ENCODE measurements at regions not wholly inside any gene's neighbourhood (a gene's known extent, or its start where the extent isn't known, plus 50 kb on each side); places are given as distances from the start of the nearest gene placed in this dataset.

GRCh38 chr17:70804161-70804560 is 634.8 kb downstream of the KCNJ2 start:
- Mint-ChIP-seq H3K4me1 (ENCODE audit: low read depth) (no peaks in the 10 kb centered on the region), H3K27me3 (no peaks in the 10 kb centered on the region), H3K9me3 (peaks cover 3% of the 10 kb centered on the region), H3K27ac (no peak overlapping the region), H3K4me3 (no peak overlapping the region), H3K36me3 (ENCODE audit: low read depth) (no peaks in the 10 kb centered on the region)
- no peak for ATAC-seq
- no peak for DNase-seq
- CTCF ChIA-PET = no interaction called here
- intact Hi-C loops (cut with micrococcal nuclease) = no loop called here
- POLR2A ChIA-PET = no interaction called here
- no peak for TF ChIP-seq CTCF (IDR thresholded peaks at IDR 0.05)

- intact Hi-C loops (cut with micrococcal nuclease) = no loop called here
- POLR2A ChIA-PET = no interaction called here
- H3K36me3 Mint-ChIP-seq (ENCODE audit: low read depth) = no peaks in the 10 kb centered on the region
Measured at GRCh38 chr17:70808596-70808995, 639.3 kb downstream of the KCNJ2 start.

GRCh38 chr17:70810609-70811008 is 641.3 kb downstream of the KCNJ2 start:
- no peak for TF ChIP-seq CTCF (IDR thresholded peaks at IDR 0.05)
- Mint-ChIP-seq H3K36me3 (ENCODE audit: low read depth) (no peaks in the 10 kb centered on the region), H3K9me3 (no peaks in the 10 kb centered on the region), H3K4me3 (no peak overlapping the region), H3K27ac (no peak overlapping the region), H3K4me1 (ENCODE audit: low read depth) (no peaks in the 10 kb centered on the region), H3K27me3 (no peaks in the 10 kb centered on the region)
- intact Hi-C loops (cut with micrococcal nuclease) = no loop called here
- no peak for DNase-seq
- ChIA-PET POLR2A (no interaction called here), CTCF (no interaction called here)
- no peak for ATAC-seq

More at GRCh38 chr17:70808596-70808995, 639.3 kb downstream of the KCNJ2 start:
- Mint-ChIP-seq H3K9me3 (no peaks in the 10 kb centered on the region), H3K27me3 (no peaks in the 10 kb centered on the region), H3K4me1 (ENCODE audit: low read depth) (no peaks in the 10 kb centered on the region), H3K4me3 (no peak overlapping the region), H3K27ac (no peak overlapping the region)
- no peak for ATAC-seq
- CTCF ChIA-PET = interaction anchor here (0.6 kb wide), 1 partner anchor 128 kb away, joined by 3 read pairs; no protein-coding TSS in a partner anchor
- no peak for DNase-seq
- TF ChIP-seq CTCF (IDR thresholded peaks at IDR 0.05) = no peak

- no peak overlapping the region for H3K27ac Mint-ChIP-seq
Measured at GRCh38 chr17:70813355-70813930, 644.1 kb downstream of the KCNJ2 start.

GRCh38 chr17:70819183-70819582 is 649.9 kb downstream of the KCNJ2 start:
- H3K27me3 Mint-ChIP-seq = no peaks in the 10 kb centered on the region
- H3K4me1 Mint-ChIP-seq (ENCODE audit: low read depth) = no peaks in the 10 kb centered on the region
- ChIA-PET CTCF (no interaction called here), POLR2A (no interaction called here)
- no peak overlapping the region for H3K4me3 Mint-ChIP-seq
- no peaks in the 10 kb centered on the region for H3K9me3 Mint-ChIP-seq
- H3K36me3 Mint-ChIP-seq (ENCODE audit: low read depth) = no peaks in the 10 kb centered on the region
- TF ChIP-seq CTCF (IDR thresholded peaks at IDR 0.05) = no peak
- no peak for DNase-seq
- H3K27ac Mint-ChIP-seq = no peak overlapping the region
- no peak for ATAC-seq
- intact Hi-C loops (cut with micrococcal nuclease) = no loop called here

More at GRCh38 chr17:70813355-70813930, 644.1 kb downstream of the KCNJ2 start:
- ChIA-PET CTCF (no interaction called here), POLR2A (no interaction called here)
- ATAC-seq = no peak
- Mint-ChIP-seq H3K4me3 (no peak overlapping the region), H3K9me3 (no peaks in the 10 kb centered on the region), H3K27me3 (no peaks in the 10 kb centered on the region), H3K36me3 (ENCODE audit: low read depth) (no peaks in the 10 kb centered on the region), H3K4me1 (ENCODE audit: low read depth) (no peaks in the 10 kb centered on the region)
- intact Hi-C loops (cut with micrococcal nuclease) = no loop called here
- no peak for TF ChIP-seq CTCF (IDR thresholded peaks at IDR 0.05)
- DNase-seq = no peak

Measured in activated CD8-positive, alpha-beta T cell treated with anti-CD3 and anti-CD28 coated beads for 36 hours (primary cell).